ENCODE measurements at regions not wholly inside any gene's neighbourhood (a gene's known extent, or its start where the extent isn't known, plus 50 kb on each side); places are given as distances from the start of the nearest gene placed in this dataset.
A peak's percentile ranks its signal among the peaks of the same experiment; 100 is the strongest.

GRCh38 chr5:6837519-6838110 lies 124.4 kb downstream of the TENT4A start:
- H2AK5ac ChIP-seq (ENCODE audit: low read depth, low read length) = no peak overlapping the region
- no peak overlapping the region for H3K4ac ChIP-seq (replicated peaks; ENCODE audit: insufficient read length, low read depth, low read length)
- H4K5ac ChIP-seq (ENCODE audit: insufficient read length, low read depth, low read length) = no peak overlapping the region
- H2BK5ac ChIP-seq (ENCODE audit: low read depth, low read length) = no peak overlapping the region
- no peak overlapping the region for H2BK15ac ChIP-seq (ENCODE audit: low read length)
- ChIA-PET CTCF (ENCODE audit: partially characterized antibody) (interaction anchor here (0.9 to 3.1 kb wide), 4 partner anchors 17 to 672 kb away, joined by 3 to 34 read pairs (median 14); no protein-coding TSS in a partner anchor), POLR2A (ENCODE audit: partially characterized antibody) (no interaction called here)
- H3K79me2 ChIP-seq (ENCODE audit: control insufficient read depth in 1 of 2, insufficient read depth in 2 of 2, low read length in 2 of 2) = no peaks in the 10 kb centered on the region
- H3K18ac ChIP-seq (ENCODE audit: extremely low read depth, low read length) = no peak overlapping the region
- no peaks in the 10 kb centered on the region for H3K23me2 ChIP-seq (ENCODE audit: low read depth, low read length)
- no peak overlapping the region for H2BK120ac ChIP-seq (replicated peaks; ENCODE audit: low read depth, low read length)
- peaks cover 0 to 5% of the 10 kb centered on the region in 2 experiments; a peak in 2 of 4 replicates for H3K9me3 ChIP-seq (ENCODE audit: insufficient read depth in 2 of 2, low read depth in 1 of 2, low read length in 1 of 2)
- H4K91ac ChIP-seq (replicated peaks; ENCODE audit: insufficient read length, low read length) = no peak overlapping the region
- no peaks in the 10 kb centered on the region for H3K36me3 ChIP-seq (ENCODE audit: control insufficient read depth in 2 of 4, insufficient read depth in 4 of 4, low read length in 3 of 4)
- H2BK12ac ChIP-seq (ENCODE audit: low read depth, low read length) = no peak overlapping the region
- TF ChIP-seq SP4 (IDR thresholded peaks at IDR 0.05; ENCODE audit: low read length) (no peak), RAD21 (IDR thresholded peaks at IDR 0.05 in 1 of 2, conservative IDR thresholded peaks at IDR 0.05 in 1 of 2; ENCODE audit: low read depth in 2 of 2, low read length in 2 of 2) (peak; percentile 68 to 78), RFX5 (IDR thresholded peaks at IDR 0.05; ENCODE audit: borderline replicate concordance, low read depth, low read length) (no peak)
- TF ChIP-seq, protein P1, sequence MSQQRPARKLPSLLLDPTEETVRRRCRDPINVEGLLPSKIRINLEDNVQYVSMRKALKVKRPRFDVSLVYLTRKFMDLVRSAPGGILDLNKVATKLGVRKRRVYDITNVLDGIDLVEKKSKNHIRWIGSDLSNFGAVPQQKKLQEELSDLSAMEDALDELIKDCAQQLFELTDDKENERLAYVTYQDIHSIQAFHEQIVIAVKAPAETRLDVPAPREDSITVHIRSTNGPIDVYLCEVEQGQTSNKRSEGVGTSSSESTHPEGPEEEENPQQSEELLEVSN (IDR thresholded peaks at IDR 0.05) = peak; percentile 81
- TF ChIP-seq, protein P2, sequence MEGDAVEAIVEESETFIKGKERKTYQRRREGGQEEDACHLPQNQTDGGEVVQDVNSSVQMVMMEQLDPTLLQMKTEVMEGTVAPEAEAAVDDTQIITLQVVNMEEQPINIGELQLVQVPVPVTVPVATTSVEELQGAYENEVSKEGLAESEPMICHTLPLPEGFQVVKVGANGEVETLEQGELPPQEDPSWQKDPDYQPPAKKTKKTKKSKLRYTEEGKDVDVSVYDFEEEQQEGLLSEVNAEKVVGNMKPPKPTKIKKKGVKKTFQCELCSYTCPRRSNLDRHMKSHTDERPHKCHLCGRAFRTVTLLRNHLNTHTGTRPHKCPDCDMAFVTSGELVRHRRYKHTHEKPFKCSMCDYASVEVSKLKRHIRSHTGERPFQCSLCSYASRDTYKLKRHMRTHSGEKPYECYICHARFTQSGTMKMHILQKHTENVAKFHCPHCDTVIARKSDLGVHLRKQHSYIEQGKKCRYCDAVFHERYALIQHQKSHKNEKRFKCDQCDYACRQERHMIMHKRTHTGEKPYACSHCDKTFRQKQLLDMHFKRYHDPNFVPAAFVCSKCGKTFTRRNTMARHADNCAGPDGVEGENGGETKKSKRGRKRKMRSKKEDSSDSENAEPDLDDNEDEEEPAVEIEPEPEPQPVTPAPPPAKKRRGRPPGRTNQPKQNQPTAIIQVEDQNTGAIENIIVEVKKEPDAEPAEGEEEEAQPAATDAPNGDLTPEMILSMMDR (IDR thresholded peaks at IDR 0.05; ENCODE audit: control extremely low read depth in 1 of 3, insufficient read depth in 1 of 3, low read depth in 1 of 3, low read length in 3 of 3) = peak; percentile 80 to 96 (median 84)
- H3K4me2 ChIP-seq (ENCODE audit: insufficient read depth in 1 of 2, low read depth in 2 of 2, low read length in 2 of 2) = no peak overlapping the region
- no peak overlapping the region for H2BK20ac ChIP-seq (ENCODE audit: low read length)
- H3K4me1 ChIP-seq (replicated peaks in 1 of 4; ENCODE audit: control insufficient read depth in 3 of 4, insufficient read depth in 4 of 4, low read length in 3 of 4) = no peaks in the 10 kb centered on the region
- H3K27ac ChIP-seq (ENCODE audit: low read depth, low read length) = no peak overlapping the region
- 37% methylated on average over 9 of the region's 9 CpGs; no CpG with 5 or more reads in 1 of the 2 experiments for WGBS, 2 experiments (ENCODE audit: extremely low coverage in 1 of 2, insufficient coverage in 1 of 2, insufficient read length in 1 of 2, insufficient replicate concordance in 2 of 2, low coverage in 1 of 2, low lambda C conversion rate in 2 of 2, missing lambda C conversion rate in 1 of 2)
- no peaks in the 10 kb centered on the region; a peak in 2 of 7 replicates for H3K27me3 ChIP-seq (replicated peaks in 1 of 4; ENCODE audit: control insufficient read depth in 3 of 4, extremely low read depth in 1 of 4, insufficient read depth in 3 of 4, low read length in 3 of 4)
- H3K4me3 ChIP-seq (ENCODE audit: extremely low read depth in 1 of 4, insufficient read depth in 2 of 4, low read depth in 3 of 4, low read length in 4 of 4) = no peak overlapping the region
- no peak overlapping the region for H3K56ac ChIP-seq (replicated peaks; ENCODE audit: insufficient read length, low read depth, low read length)
- peak; percentile 27 to 96 for DNase-seq (ENCODE audit: low read depth in 1 of 2, low spot score in 2 of 2)
- no peak overlapping the region for H3K9ac ChIP-seq (replicated peaks in 1 of 4; ENCODE audit: extremely low read depth in 1 of 4, low read depth in 3 of 4, low read length in 3 of 4)
- no peak overlapping the region for H4K8ac ChIP-seq (ENCODE audit: extremely low read depth, insufficient read depth, low read length)
- H3K14ac ChIP-seq (ENCODE audit: insufficient read length) = no peak overlapping the region
- H4K20me1 ChIP-seq (replicated peaks in 1 of 2; ENCODE audit: control insufficient read depth in 1 of 2, insufficient read depth in 2 of 2, low read length in 2 of 2) = no peaks in the 10 kb centered on the region
- FAIRE-seq = no peak
- no peak overlapping the region for H2AFZ ChIP-seq (ENCODE audit: low read length)
- no peaks in the 10 kb centered on the region for H3K79me1 ChIP-seq (ENCODE audit: low read depth, low read length)
- no peak overlapping the region for H3K23ac ChIP-seq (ENCODE audit: insufficient read length)

Measured in H1 (cell line).